ENCODE measurements at regions not wholly inside any gene's neighbourhood (a gene's known extent, or its start where the extent isn't known, plus 50 kb on each side); places are given as distances from the start of the nearest gene placed in this dataset.

GRCh38 chr6:115363379-115363778, 697.3 kb downstream of the FRK start:
- no peak overlapping the region for H3K4me3 ChIP-seq (ENCODE audit: low read depth, low read length)
- no peak for TF ChIP-seq CTCF (IDR thresholded peaks at IDR 0.05; ENCODE audit: low read depth, low read length)

GRCh38 chr6:115362234-115362633, 698.5 kb downstream of the FRK start:
- no peak overlapping the region for H3K4me3 ChIP-seq (ENCODE audit: low read depth, low read length)
- TF ChIP-seq CTCF (IDR thresholded peaks at IDR 0.05; ENCODE audit: low read depth, low read length): no peak

- no peak for TF ChIP-seq CTCF (IDR thresholded peaks at IDR 0.05; ENCODE audit: low read depth, low read length)
- no peak overlapping the region for H3K4me3 ChIP-seq (ENCODE audit: low read depth, low read length)
Observed at GRCh38 chr6:115360602-115361325, 699.9 kb downstream of the FRK start.

- no peak for TF ChIP-seq CTCF (IDR thresholded peaks at IDR 0.05; ENCODE audit: low read depth, low read length)
- no peak overlapping the region for H3K4me3 ChIP-seq (ENCODE audit: low read depth, low read length)
Observed at GRCh38 chr6:115358616-115359015, 702.1 kb downstream of the FRK start.

- no peak for TF ChIP-seq CTCF (IDR thresholded peaks at IDR 0.05; ENCODE audit: low read depth, low read length)
- no peak overlapping the region for H3K4me3 ChIP-seq (ENCODE audit: low read depth, low read length)
Observed at GRCh38 chr6:115356371-115356770, 704.3 kb downstream of the FRK start.

GRCh38 chr6:115323001-115323400, 737.7 kb downstream of the FRK start:
- no peak for TF ChIP-seq CTCF (IDR thresholded peaks at IDR 0.05; ENCODE audit: low read depth, low read length)
- no peak overlapping the region for H3K4me3 ChIP-seq (ENCODE audit: low read depth, low read length)

GRCh38 chr6:115319823-115320222, 740.9 kb downstream of the FRK start:
- no peak for TF ChIP-seq CTCF (IDR thresholded peaks at IDR 0.05; ENCODE audit: low read depth, low read length)
- H3K4me3 ChIP-seq (ENCODE audit: low read depth, low read length): no peak overlapping the region

Data from WI38 (cell line).